ENCODE measurements at regions not wholly inside any gene's neighbourhood (a gene's known extent, or its start where the extent isn't known, plus 50 kb on each side); places are given as distances from the start of the nearest gene placed in this dataset.

DNA sequence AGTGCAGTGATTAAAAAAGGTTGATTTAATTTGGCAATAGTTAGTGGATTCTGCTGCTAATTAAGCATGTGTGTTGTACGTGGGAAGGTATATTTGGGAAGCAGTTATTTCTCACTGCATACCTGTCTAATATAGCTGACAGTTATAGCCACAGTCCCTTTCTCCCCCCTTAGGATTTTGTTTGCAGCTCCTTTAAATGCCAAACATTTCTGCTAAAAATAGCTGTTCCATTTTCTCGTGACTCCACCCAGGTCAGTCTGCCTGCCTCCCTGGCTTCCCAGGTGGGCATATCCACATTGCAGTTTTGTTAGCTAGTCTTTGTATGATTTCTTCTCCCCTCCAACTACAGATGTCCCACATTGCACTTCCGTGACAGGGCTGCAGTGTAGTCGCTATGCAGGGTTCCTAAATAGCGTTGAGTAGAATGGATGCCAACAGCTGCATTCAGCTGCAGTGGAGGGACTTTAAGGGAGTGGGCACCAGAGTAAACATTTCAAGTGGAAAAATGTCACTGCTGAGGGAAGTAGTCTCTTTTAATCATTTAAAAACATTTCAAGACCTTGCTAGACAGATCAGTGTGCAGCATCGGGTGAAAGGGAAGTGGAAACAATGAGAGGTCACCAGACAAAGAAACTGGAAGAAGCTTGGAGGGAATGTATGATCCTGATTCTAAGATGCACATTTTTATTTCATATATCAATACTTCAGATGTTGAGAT, 326.3 kb downstream of the RAPGEF2 start:
- DNase-seq (ENCODE audit: unreplicated experiment) = no peak
- Mint-ChIP-seq H3K36me3 (ENCODE audit: insufficient read depth, unreplicated experiment) (no peaks in the 10 kb centered on the region), H3K27me3 (ENCODE audit: insufficient read depth, unreplicated experiment) (no peaks in the 10 kb centered on the region), H3K4me3 (ENCODE audit: unreplicated experiment) (no peak overlapping the region), H3K27ac (ENCODE audit: low read depth, unreplicated experiment) (no peak overlapping the region), H3K9me3 (ENCODE audit: unreplicated experiment) (no peaks in the 10 kb centered on the region), H3K4me1 (ENCODE audit: insufficient read depth, unreplicated experiment) (no peaks in the 10 kb centered on the region)
- intact Hi-C loops (cut with micrococcal nuclease) = no loop called here
- TF ChIP-seq, protein P1, sequence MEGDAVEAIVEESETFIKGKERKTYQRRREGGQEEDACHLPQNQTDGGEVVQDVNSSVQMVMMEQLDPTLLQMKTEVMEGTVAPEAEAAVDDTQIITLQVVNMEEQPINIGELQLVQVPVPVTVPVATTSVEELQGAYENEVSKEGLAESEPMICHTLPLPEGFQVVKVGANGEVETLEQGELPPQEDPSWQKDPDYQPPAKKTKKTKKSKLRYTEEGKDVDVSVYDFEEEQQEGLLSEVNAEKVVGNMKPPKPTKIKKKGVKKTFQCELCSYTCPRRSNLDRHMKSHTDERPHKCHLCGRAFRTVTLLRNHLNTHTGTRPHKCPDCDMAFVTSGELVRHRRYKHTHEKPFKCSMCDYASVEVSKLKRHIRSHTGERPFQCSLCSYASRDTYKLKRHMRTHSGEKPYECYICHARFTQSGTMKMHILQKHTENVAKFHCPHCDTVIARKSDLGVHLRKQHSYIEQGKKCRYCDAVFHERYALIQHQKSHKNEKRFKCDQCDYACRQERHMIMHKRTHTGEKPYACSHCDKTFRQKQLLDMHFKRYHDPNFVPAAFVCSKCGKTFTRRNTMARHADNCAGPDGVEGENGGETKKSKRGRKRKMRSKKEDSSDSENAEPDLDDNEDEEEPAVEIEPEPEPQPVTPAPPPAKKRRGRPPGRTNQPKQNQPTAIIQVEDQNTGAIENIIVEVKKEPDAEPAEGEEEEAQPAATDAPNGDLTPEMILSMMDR (IDR thresholded peaks at IDR 0.05; ENCODE audit: unreplicated experiment) = no peak
- no TSS peak for BruUV-seq (replicated peaks)
- POLR2A ChIA-PET = no interaction called here
- CTCF ChIA-PET = interaction anchor here (0.6 to 1.4 kb wide), 5 partner anchors 14 to 1174 kb away, joined by 3 to 5 read pairs (median 3); no protein-coding TSS in a partner anchor

DNA sequence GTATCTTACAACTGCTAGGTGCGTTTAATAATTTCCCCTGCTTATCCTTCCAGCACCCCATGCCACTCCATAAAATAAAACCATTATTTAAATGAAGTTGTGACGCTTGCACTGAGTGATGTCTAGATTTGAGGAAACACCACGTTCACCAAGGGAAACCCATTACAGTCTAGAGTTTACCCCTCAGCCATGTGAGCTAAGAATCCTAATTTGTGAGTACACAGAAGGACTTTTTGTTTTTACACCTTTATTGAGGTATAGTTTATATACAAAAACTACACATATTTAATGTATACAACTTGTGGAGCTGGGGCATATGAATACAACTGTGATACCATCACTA, 326.8 kb downstream of the RAPGEF2 start:
- TF ChIP-seq, protein P1 (IDR thresholded peaks at IDR 0.05; ENCODE audit: unreplicated experiment) = no peak
- Mint-ChIP-seq H3K4me1 (ENCODE audit: insufficient read depth, unreplicated experiment) (peaks cover 4% of the 10 kb centered on the region), H3K9me3 (ENCODE audit: unreplicated experiment) (no peaks in the 10 kb centered on the region), H3K4me3 (ENCODE audit: unreplicated experiment) (no peak overlapping the region), H3K36me3 (ENCODE audit: insufficient read depth, unreplicated experiment) (no peaks in the 10 kb centered on the region), H3K27me3 (ENCODE audit: insufficient read depth, unreplicated experiment) (no peaks in the 10 kb centered on the region), H3K27ac (ENCODE audit: low read depth, unreplicated experiment) (no peak overlapping the region)
- DNase-seq (ENCODE audit: unreplicated experiment) = no peak
- BruUV-seq (replicated peaks) = no TSS peak
- intact Hi-C loops (cut with micrococcal nuclease) = no loop called here
- POLR2A ChIA-PET = no interaction called here
- CTCF ChIA-PET = interaction anchor here (1.1 to 1.4 kb wide), 3 partner anchors 13 to 26 kb away, joined by 3 to 5 read pairs (median 4); no protein-coding TSS in a partner anchor

GRCh38 chr4:159430896-159431295, 328.0 kb downstream of the RAPGEF2 start:
- H3K9me3 Mint-ChIP-seq (ENCODE audit: unreplicated experiment) = no peaks in the 10 kb centered on the region
- POLR2A ChIA-PET = no interaction called here
- no peak for DNase-seq (ENCODE audit: unreplicated experiment)
- CTCF ChIA-PET = interaction anchor here (0.5 to 1.0 kb wide), 3 partner anchors 15 to 52 kb away, joined by 3 to 5 read pairs (median 4); no protein-coding TSS in a partner anchor
- peaks cover 17% of the 10 kb centered on the region for H3K4me1 Mint-ChIP-seq (ENCODE audit: insufficient read depth, unreplicated experiment)
- no peaks in the 10 kb centered on the region for H3K36me3 Mint-ChIP-seq (ENCODE audit: insufficient read depth, unreplicated experiment)
- TF ChIP-seq, protein P1 (IDR thresholded peaks at IDR 0.05; ENCODE audit: unreplicated experiment) = no peak
- H3K27me3 Mint-ChIP-seq (ENCODE audit: insufficient read depth, unreplicated experiment) = no peaks in the 10 kb centered on the region
- H3K4me3 Mint-ChIP-seq (ENCODE audit: unreplicated experiment) = no peak overlapping the region
- H3K27ac Mint-ChIP-seq (ENCODE audit: low read depth, unreplicated experiment) = no peak overlapping the region
- no TSS peak for BruUV-seq (replicated peaks)
- intact Hi-C loops (cut with micrococcal nuclease) = no loop called here

DNA sequence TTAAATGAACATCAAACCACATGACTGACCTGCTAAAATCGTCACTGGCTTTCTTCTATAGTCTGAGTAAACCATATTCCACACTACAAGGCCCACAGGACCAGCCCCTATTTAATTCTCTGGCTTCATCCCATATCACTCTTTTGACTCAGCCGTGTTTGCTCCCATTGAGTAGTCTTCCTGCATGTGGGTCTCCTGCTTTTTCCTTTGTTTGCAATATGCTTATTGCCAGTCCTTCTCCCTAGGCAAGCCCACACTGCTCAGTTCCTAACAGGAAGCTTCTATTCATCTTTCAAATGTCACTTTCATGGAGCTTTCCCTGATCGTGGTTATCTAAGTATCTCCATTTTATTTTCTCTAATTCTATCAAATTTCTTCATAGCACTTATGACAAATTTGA, 329.6 kb downstream of the RAPGEF2 start:
- POLR2A ChIA-PET = interaction anchor here (0.7 kb wide), 1 partner anchor 12 kb away, joined by 3 read pairs; no protein-coding TSS in a partner anchor
- Mint-ChIP-seq H3K9me3 (ENCODE audit: unreplicated experiment) (no peaks in the 10 kb centered on the region), H3K27ac (ENCODE audit: low read depth, unreplicated experiment) (no peak overlapping the region), H3K27me3 (ENCODE audit: insufficient read depth, unreplicated experiment) (no peaks in the 10 kb centered on the region), H3K4me1 (ENCODE audit: insufficient read depth, unreplicated experiment) (peaks cover 17% of the 10 kb centered on the region), H3K4me3 (ENCODE audit: unreplicated experiment) (no peak overlapping the region), H3K36me3 (ENCODE audit: insufficient read depth, unreplicated experiment) (no peaks in the 10 kb centered on the region)
- intact Hi-C loops (cut with micrococcal nuclease) = no loop called here
- CTCF ChIA-PET = no interaction called here
- TF ChIP-seq, protein P1 (IDR thresholded peaks at IDR 0.05; ENCODE audit: unreplicated experiment) = no peak
- BruUV-seq (replicated peaks) = no TSS peak
- DNase-seq (ENCODE audit: unreplicated experiment) = no peak
